HFF-Myc (cell line): ENCODE measurements at regions not wholly inside any gene's neighbourhood (a gene's known extent, or its start where the extent isn't known, plus 50 kb on each side); places are given as distances from the start of the nearest gene placed in this dataset.

Source experiments
- DNase-seq: peaks from one replicate; pipeline ENCODE4 v3.0.0-alpha.2; 2011; ENCODE audit warnings: low read depth; ENCODE audit errors: extremely low read depth
- H3K4me3 ChIP-seq: replicated peaks from 2 replicates; pipeline ENCODE4 v1.5.1; 2011; ENCODE audit warnings: low read depth, mild to moderate bottlenecking, control low read depth, low read length
- TF ChIP-seq, protein P1 (sequence below): IDR thresholded peaks from 2 replicates; pipeline ENCODE4 v1.5.1; 2012; ENCODE audit warnings: mild to moderate bottlenecking, low read depth, low read length, control low read depth; ENCODE audit errors: missing control alignments

DNA sequence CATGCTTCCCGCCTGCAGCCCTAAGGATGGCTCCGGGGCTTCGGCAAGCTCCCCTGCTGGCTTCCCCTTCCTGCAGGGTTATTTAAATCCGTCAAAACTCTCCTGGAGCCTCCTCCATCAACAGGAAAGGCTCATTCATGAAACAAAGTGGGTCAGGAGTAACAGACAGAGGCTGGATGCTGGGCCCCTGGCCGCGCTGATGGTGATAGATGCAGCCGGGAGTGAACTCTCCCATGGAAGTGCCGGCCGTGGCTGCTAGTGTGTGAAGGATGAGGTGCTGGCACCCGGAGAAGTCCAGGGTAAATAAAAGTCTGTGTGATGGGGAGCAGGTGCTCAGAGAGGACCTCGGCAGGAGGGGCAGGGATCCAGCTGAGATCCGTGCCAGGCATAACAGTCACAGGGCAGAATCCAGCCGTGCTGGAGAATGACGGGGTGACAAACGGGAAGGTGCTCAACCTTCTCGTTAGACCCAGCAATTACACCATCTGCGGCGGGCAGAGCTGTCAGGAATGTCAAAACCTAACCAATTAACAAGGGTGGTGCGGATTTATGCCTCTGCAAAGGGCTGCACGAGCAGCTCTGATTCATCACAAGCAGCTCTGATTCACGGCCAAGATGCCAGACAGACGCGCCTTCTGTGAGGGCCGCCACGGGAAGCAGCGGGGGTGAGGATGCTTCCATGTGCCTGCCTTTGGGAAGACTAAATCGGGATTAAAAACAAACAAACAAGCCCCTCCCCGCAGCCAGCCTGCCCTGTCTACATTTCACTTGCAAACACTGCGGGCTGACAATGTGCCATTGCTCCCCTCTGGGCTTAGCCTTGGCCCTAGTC, 55.6 kb downstream of the SYNE3 start:
- TF ChIP-seq, protein P1, sequence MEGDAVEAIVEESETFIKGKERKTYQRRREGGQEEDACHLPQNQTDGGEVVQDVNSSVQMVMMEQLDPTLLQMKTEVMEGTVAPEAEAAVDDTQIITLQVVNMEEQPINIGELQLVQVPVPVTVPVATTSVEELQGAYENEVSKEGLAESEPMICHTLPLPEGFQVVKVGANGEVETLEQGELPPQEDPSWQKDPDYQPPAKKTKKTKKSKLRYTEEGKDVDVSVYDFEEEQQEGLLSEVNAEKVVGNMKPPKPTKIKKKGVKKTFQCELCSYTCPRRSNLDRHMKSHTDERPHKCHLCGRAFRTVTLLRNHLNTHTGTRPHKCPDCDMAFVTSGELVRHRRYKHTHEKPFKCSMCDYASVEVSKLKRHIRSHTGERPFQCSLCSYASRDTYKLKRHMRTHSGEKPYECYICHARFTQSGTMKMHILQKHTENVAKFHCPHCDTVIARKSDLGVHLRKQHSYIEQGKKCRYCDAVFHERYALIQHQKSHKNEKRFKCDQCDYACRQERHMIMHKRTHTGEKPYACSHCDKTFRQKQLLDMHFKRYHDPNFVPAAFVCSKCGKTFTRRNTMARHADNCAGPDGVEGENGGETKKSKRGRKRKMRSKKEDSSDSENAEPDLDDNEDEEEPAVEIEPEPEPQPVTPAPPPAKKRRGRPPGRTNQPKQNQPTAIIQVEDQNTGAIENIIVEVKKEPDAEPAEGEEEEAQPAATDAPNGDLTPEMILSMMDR = no peak
- no peak overlapping the region for H3K4me3 ChIP-seq
- DNase-seq = peak; percentile 32

GRCh38 chr14:95458906-95459305, 57.5 kb downstream of the SYNE3 start:
- no peak for DNase-seq
- TF ChIP-seq, protein P1 = no peak
- no peak overlapping the region for H3K4me3 ChIP-seq

- H3K4me3 ChIP-seq = no peak overlapping the region
- TF ChIP-seq, protein P1 = no peak
These were observed 58.0 kb downstream of the SYNE3 start for GRCh38 chr14:95458459-95458858.

DNA sequence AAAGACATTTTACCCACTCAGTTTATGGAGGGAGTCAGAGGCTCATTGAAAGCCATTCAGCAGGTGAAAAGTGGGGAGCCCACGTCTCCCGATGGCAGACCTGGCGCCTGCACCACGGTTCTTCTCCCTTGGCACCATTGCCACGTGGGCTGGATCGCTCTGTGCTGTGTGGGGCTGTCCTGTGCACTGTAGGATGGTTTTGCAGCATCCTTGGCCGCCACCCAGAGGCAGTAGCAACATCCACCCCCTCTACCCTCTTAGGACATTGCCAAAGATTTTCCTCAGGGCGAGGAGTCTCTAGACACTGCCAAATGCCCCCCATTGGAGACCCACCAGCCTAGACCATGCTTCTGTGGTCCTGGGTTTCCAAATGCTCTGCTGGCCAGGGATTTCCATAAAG, 60.2 kb downstream of the SYNE3 start:
- no peak for DNase-seq
- TF ChIP-seq, protein P1 = no peak
- no peak overlapping the region for H3K4me3 ChIP-seq

More at GRCh38 chr14:95458459-95458858, 58.0 kb downstream of the SYNE3 start:
- no peak for DNase-seq

GRCh38 chr14:95455246-95455645, 61.2 kb downstream of the SYNE3 start:
- DNase-seq = no peak
- TF ChIP-seq, protein P1 = no peak
- H3K4me3 ChIP-seq = no peak overlapping the region

DNA sequence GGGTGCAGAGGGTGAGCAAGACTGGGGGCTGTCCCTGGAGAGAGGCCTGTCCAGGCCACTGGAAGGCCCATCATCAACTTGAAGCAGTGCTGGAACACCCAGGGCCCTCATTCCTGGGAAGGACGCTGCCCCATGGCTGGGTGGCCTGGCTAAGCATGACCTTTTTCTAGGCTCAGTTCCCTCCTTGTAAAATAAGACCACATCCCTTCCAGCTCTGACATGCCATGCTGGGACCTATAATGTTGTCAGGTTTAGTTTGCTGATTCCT, 62.8 kb downstream of the SYNE3 start:
- TF ChIP-seq, protein P1 = no peak
- no peak for DNase-seq

More for the DNA sequence above, 62.8 kb downstream of the SYNE3 start:
- H3K4me3 ChIP-seq = no peak overlapping the region
